ENCODE measurements at regions not wholly inside any gene's neighbourhood (a gene's known extent, or its start where the extent isn't known, plus 50 kb on each side); places are given as distances from the start of the nearest gene placed in this dataset.

DNA sequence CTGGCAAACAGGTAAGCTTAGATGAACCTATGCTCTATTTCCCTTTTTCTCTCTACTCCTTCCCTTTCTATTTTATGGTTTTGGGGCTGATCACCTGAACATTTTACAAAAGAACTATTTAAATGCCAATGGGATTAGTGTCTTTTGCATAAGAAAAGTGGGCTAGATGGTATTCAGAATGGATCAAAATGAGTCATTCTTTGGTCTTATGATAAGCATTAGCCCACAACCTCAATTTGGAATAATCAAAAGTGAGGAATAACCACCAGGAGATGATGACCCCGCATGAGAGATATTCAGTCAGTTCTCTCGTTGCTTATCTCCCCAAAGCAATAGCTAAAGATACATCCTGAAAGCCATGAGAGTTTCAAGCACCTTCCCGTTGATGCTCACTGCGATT, 399.0 kb upstream of the CADM1 start:
- TF ChIP-seq, protein P1, sequence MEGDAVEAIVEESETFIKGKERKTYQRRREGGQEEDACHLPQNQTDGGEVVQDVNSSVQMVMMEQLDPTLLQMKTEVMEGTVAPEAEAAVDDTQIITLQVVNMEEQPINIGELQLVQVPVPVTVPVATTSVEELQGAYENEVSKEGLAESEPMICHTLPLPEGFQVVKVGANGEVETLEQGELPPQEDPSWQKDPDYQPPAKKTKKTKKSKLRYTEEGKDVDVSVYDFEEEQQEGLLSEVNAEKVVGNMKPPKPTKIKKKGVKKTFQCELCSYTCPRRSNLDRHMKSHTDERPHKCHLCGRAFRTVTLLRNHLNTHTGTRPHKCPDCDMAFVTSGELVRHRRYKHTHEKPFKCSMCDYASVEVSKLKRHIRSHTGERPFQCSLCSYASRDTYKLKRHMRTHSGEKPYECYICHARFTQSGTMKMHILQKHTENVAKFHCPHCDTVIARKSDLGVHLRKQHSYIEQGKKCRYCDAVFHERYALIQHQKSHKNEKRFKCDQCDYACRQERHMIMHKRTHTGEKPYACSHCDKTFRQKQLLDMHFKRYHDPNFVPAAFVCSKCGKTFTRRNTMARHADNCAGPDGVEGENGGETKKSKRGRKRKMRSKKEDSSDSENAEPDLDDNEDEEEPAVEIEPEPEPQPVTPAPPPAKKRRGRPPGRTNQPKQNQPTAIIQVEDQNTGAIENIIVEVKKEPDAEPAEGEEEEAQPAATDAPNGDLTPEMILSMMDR (IDR thresholded peaks at IDR 0.05; ENCODE audit: insufficient read depth, low read length, poor library complexity, severe bottlenecking) = no peak
- H3K4me3 ChIP-seq (replicated peaks; ENCODE audit: low read depth, low read length) = no peak overlapping the region
- no peaks in the 10 kb centered on the region for H3K27me3 ChIP-seq (replicated peaks; ENCODE audit: control insufficient read depth, insufficient read depth, low read length)
- no peaks in the 10 kb centered on the region for H3K36me3 ChIP-seq (ENCODE audit: control insufficient read depth, insufficient read depth, low read length)
- no peak for DNase-seq (ENCODE audit: extremely low read depth, insufficient read length)

- TF ChIP-seq, protein P1 (IDR thresholded peaks at IDR 0.05; ENCODE audit: insufficient read depth, low read length, poor library complexity, severe bottlenecking) = no peak
- no peak for DNase-seq (ENCODE audit: extremely low read depth, insufficient read length)
- Histone ChIP-seq H3K36me3 (ENCODE audit: control insufficient read depth, insufficient read depth, low read length) (no peaks in the 10 kb centered on the region), H3K4me3 (replicated peaks; ENCODE audit: low read depth, low read length) (no peak overlapping the region), H3K27me3 (replicated peaks; ENCODE audit: control insufficient read depth, insufficient read depth, low read length) (no peaks in the 10 kb centered on the region)
Observed at GRCh38 chr11:115901069-115901468, 396.9 kb upstream of the CADM1 start.

DNA sequence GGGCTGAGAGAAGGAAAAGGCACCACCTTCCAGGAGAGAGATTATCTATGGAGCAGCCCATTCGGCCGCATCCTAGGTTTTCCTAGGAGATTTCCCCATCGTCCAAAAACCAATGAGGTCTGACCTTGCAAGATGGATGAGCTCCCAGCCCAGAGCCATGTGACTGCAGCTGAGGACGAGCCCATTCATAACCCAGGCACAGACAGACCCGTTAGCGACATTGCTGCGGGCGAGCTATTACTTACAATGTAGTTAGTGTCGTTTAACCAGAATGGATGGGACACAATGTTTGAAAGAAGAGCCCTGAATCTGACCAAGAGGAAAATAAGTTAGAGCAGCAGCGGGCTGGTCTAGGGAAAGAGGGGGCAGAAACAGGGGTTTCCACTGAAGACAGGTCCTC, 395.9 kb upstream of the CADM1 start:
- TF ChIP-seq, protein P1 (IDR thresholded peaks at IDR 0.05; ENCODE audit: insufficient read depth, low read length, poor library complexity, severe bottlenecking) = no peak
- no peak for DNase-seq (ENCODE audit: extremely low read depth, insufficient read length)
- H3K27me3 ChIP-seq (replicated peaks; ENCODE audit: control insufficient read depth, insufficient read depth, low read length) = no peaks in the 10 kb centered on the region
- no peak overlapping the region for H3K4me3 ChIP-seq (replicated peaks; ENCODE audit: low read depth, low read length)
- no peaks in the 10 kb centered on the region for H3K36me3 ChIP-seq (ENCODE audit: control insufficient read depth, insufficient read depth, low read length)

DNA sequence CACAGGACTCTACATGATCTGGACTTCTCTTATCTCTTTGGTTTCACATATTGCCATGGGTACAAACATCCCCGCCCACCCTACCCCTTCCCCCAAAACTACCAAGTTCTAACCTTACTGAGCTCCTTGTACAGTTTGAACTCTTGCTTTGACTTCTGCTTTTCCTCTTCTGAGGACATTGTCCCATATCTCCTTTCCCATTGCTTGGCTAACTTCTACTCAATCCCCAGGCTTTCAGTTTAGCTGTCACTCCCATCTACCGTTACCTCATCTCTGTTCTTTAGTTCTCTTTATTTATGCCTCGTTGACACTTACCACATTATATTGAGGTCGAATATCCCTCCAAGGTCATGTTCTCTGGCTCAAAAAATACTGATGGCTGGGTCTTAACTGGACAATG, 393.5 kb upstream of the CADM1 start:
- DNase-seq (ENCODE audit: extremely low read depth, insufficient read length) = no peak
- TF ChIP-seq, protein P1 (IDR thresholded peaks at IDR 0.05; ENCODE audit: insufficient read depth, low read length, poor library complexity, severe bottlenecking) = no peak
- Histone ChIP-seq H3K36me3 (ENCODE audit: control insufficient read depth, insufficient read depth, low read length) (no peaks in the 10 kb centered on the region), H3K27me3 (replicated peaks; ENCODE audit: control insufficient read depth, insufficient read depth, low read length) (no peaks in the 10 kb centered on the region), H3K4me3 (replicated peaks; ENCODE audit: low read depth, low read length) (no peak overlapping the region)

DNA sequence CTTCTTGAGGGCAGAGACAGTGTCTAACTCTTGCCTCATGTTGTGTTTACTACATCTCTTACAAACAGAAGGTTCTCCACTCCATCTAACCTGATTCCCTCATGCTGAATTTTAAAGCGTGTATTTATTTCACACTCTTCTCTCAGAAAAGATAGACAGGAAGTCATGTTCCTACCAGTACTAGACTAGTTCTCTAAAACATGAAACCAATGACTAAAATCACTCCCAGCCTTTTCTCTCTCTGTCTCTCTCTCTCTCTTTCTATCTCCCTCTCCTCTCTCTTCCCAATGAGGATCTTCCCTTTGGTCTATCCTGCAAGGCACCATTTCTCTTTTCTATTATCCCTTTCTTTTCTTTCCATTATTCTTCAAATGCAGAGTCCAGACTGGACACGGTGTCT, 391.9 kb upstream of the CADM1 start:
- DNase-seq (ENCODE audit: extremely low read depth, insufficient read length) = no peak
- H3K27me3 ChIP-seq (replicated peaks; ENCODE audit: control insufficient read depth, insufficient read depth, low read length) = no peaks in the 10 kb centered on the region

DNA sequence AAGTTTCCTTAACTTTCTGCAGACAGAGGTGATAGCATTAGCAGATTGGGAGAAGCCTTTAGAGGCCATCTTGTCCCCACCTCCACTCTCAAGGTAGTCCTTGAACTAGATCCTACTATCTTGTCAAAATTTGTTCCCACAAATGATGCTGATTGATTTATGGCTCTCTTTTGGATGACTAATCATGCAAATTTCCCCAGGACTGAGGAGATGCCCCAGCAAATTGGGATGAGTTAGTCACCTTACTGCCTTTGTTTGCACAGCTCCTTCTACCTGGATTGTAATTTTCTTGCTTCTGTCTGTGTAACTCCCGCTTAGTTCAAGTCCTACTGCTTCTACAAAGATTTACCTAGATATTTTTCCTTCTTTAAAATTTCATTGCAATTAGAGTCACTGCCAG, 391.4 kb upstream of the CADM1 start:
- H3K27me3 ChIP-seq (replicated peaks; ENCODE audit: control insufficient read depth, insufficient read depth, low read length) = no peaks in the 10 kb centered on the region
- H3K4me3 ChIP-seq (replicated peaks; ENCODE audit: low read depth, low read length) = no peak overlapping the region
- H3K36me3 ChIP-seq (ENCODE audit: control insufficient read depth, insufficient read depth, low read length) = no peaks in the 10 kb centered on the region
- no peak for DNase-seq (ENCODE audit: extremely low read depth, insufficient read length)
- TF ChIP-seq, protein P1 (IDR thresholded peaks at IDR 0.05; ENCODE audit: insufficient read depth, low read length, poor library complexity, severe bottlenecking) = no peak

More for the DNA sequence above, 391.9 kb upstream of the CADM1 start:
- H3K4me3 ChIP-seq (replicated peaks; ENCODE audit: low read depth, low read length) = no peak overlapping the region
- no peaks in the 10 kb centered on the region for H3K36me3 ChIP-seq (ENCODE audit: control insufficient read depth, insufficient read depth, low read length)
- TF ChIP-seq, protein P1 (IDR thresholded peaks at IDR 0.05; ENCODE audit: insufficient read depth, low read length, poor library complexity, severe bottlenecking) = no peak
